ENCODE measurements at regions not wholly inside any gene's neighbourhood (a gene's known extent, or its start where the extent isn't known, plus 50 kb on each side); places are given as distances from the start of the nearest gene placed in this dataset.

DNA sequence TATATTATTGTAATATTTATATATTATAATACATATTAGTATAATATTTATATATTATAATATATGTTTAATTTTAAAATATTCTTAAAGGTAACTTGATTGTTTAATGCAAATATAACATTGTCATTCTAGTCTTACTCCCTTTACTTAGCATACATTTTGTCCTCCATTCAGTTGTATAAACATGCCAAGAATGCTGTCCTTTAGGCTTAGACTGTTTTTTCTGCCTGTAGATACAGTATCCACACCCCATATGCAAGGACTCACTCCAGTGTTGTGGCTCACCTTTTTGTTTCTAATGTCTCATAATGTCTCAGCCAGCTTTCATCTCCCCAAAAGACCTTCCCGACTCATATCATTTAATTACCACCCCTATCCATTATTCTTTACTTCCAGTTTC is 2110.0 kb downstream of the PCDH7 start:
- H3K27me3 ChIP-seq (ENCODE audit: control insufficient read depth, insufficient read depth, low read length): no peaks in the 10 kb centered on the region

DNA sequence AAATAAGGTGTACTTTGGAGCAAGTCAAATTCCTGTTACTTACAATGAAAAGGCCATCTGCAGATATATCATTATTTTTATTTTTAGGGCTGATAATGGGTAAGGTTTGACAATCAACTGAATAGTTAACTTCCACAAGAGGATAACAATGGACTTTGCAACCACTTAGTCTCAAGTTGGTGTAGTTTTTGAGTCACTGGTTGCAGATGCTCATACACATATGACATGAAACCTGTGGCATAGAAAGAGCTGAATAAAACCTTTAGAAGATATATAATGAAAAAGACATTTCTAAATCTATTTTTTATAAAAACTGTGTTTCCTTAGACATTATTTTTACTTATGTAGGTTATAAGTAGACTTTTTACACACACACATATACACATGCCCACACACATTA is 2110.9 kb downstream of the PCDH7 start:
- no peak for DNase-seq (ENCODE audit: low read depth)

More for the DNA sequence above, 2110.0 kb downstream of the PCDH7 start:
- Histone ChIP-seq H3K36me3 (ENCODE audit: control insufficient read depth, insufficient read depth, low read length) (no peaks in the 10 kb centered on the region), H3K4me3 (ENCODE audit: low read depth, low read length) (no peak overlapping the region)
- TF ChIP-seq, protein P1, sequence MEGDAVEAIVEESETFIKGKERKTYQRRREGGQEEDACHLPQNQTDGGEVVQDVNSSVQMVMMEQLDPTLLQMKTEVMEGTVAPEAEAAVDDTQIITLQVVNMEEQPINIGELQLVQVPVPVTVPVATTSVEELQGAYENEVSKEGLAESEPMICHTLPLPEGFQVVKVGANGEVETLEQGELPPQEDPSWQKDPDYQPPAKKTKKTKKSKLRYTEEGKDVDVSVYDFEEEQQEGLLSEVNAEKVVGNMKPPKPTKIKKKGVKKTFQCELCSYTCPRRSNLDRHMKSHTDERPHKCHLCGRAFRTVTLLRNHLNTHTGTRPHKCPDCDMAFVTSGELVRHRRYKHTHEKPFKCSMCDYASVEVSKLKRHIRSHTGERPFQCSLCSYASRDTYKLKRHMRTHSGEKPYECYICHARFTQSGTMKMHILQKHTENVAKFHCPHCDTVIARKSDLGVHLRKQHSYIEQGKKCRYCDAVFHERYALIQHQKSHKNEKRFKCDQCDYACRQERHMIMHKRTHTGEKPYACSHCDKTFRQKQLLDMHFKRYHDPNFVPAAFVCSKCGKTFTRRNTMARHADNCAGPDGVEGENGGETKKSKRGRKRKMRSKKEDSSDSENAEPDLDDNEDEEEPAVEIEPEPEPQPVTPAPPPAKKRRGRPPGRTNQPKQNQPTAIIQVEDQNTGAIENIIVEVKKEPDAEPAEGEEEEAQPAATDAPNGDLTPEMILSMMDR (IDR thresholded peaks at IDR 0.05; ENCODE audit: insufficient read depth, low read length, poor library complexity, severe bottlenecking): no peak
- no peak for DNase-seq (ENCODE audit: low read depth)

GRCh38 chr4:32840461-32841189 is 2120.5 kb downstream of the PCDH7 start:
- Histone ChIP-seq H3K36me3 (ENCODE audit: control insufficient read depth, insufficient read depth, low read length) (no peaks in the 10 kb centered on the region), H3K4me3 (ENCODE audit: low read depth, low read length) (no peak overlapping the region), H3K27me3 (ENCODE audit: control insufficient read depth, insufficient read depth, low read length) (no peaks in the 10 kb centered on the region)
- TF ChIP-seq, protein P1 (IDR thresholded peaks at IDR 0.05; ENCODE audit: insufficient read depth, low read length, poor library complexity, severe bottlenecking): no peak
- DNase-seq (ENCODE audit: low read depth): no peak

More for the DNA sequence above, 2110.9 kb downstream of the PCDH7 start:
- Histone ChIP-seq H3K4me3 (ENCODE audit: low read depth, low read length) (no peak overlapping the region), H3K36me3 (ENCODE audit: control insufficient read depth, insufficient read depth, low read length) (no peaks in the 10 kb centered on the region), H3K27me3 (ENCODE audit: control insufficient read depth, insufficient read depth, low read length) (no peaks in the 10 kb centered on the region)
- TF ChIP-seq, protein P1 (IDR thresholded peaks at IDR 0.05; ENCODE audit: insufficient read depth, low read length, poor library complexity, severe bottlenecking): no peak

- no peak for DNase-seq (ENCODE audit: low read depth)
- H3K36me3 ChIP-seq (ENCODE audit: control insufficient read depth, insufficient read depth, low read length): no peaks in the 10 kb centered on the region
- TF ChIP-seq, protein P1 (IDR thresholded peaks at IDR 0.05; ENCODE audit: insufficient read depth, low read length, poor library complexity, severe bottlenecking): no peak
- no peaks in the 10 kb centered on the region for H3K27me3 ChIP-seq (ENCODE audit: control insufficient read depth, insufficient read depth, low read length)
- H3K4me3 ChIP-seq (ENCODE audit: low read depth, low read length): no peak overlapping the region
Measured at GRCh38 chr4:32841217-32841616, 2121.0 kb downstream of the PCDH7 start.

DNA sequence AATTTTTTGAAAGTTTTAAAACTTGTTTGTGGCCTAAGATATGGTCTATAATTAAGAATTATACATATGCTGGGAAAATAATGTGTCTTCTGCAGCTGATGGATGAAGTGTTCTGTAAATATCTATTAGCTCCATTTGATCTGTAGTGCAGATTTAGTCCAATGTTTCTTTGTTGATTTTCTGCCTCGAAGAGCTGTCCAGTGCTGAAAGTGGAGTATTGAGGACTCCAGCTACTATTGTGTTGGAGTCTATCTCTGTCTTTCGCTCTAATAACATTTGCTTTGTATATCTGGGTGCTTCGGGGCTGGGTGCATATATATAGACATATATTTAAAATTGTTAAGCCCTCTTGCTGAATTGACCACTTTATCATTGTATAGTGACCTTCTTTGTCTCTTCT is 2127.3 kb downstream of the PCDH7 start:
- TF ChIP-seq, protein P1 (IDR thresholded peaks at IDR 0.05; ENCODE audit: insufficient read depth, low read length, poor library complexity, severe bottlenecking): no peak
- H3K27me3 ChIP-seq (ENCODE audit: control insufficient read depth, insufficient read depth, low read length): no peaks in the 10 kb centered on the region
- H3K4me3 ChIP-seq (ENCODE audit: low read depth, low read length): no peak overlapping the region
- no peaks in the 10 kb centered on the region for H3K36me3 ChIP-seq (ENCODE audit: control insufficient read depth, insufficient read depth, low read length)
- no peak for DNase-seq (ENCODE audit: low read depth)

GRCh38 chr4:32855622-32856021 is 2135.5 kb downstream of the PCDH7 start:
- no peak overlapping the region for H3K4me3 ChIP-seq (ENCODE audit: low read depth, low read length)
- TF ChIP-seq, protein P1 (IDR thresholded peaks at IDR 0.05; ENCODE audit: insufficient read depth, low read length, poor library complexity, severe bottlenecking): no peak
- no peaks in the 10 kb centered on the region for H3K27me3 ChIP-seq (ENCODE audit: control insufficient read depth, insufficient read depth, low read length)
- no peaks in the 10 kb centered on the region for H3K36me3 ChIP-seq (ENCODE audit: control insufficient read depth, insufficient read depth, low read length)
- no peak for DNase-seq (ENCODE audit: low read depth)

Data from kidney epithelial cell (primary cell).